ENCODE measurements at regions not wholly inside any gene's neighbourhood (a gene's known extent, or its start where the extent isn't known, plus 50 kb on each side); places are given as distances from the start of the nearest gene placed in this dataset.
"Not testable (repeated sequence)": the region's sequence is repeated elsewhere in the genome, so short reads cannot be mapped to it uniquely, and the experiment has no call there.

- DNase-seq = no peak
Measured at GRCh38 chr12:17348311-17348710, 741.7 kb downstream of the RERGL start.

DNA sequence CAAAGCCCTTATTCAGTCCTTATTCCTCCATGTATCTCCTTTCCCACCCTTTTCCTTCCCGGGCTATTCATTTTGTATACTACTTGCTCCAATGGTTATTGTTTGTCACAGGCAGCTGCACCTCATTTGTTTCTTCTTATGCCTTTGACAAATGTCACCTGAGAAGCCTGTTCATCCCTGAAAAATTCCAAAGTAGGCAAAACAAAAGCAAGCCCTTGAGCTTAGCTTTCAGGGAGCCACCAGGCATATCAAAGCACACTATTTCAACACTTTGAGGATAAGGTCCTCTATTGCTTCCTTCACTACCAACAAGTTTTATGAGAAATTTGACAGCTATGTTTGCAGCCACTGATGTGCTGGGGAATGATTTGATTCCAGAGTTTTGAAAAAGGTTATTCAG is 738.7 kb upstream of the LMO3 start:
- DNase-seq = no peak

DNA sequence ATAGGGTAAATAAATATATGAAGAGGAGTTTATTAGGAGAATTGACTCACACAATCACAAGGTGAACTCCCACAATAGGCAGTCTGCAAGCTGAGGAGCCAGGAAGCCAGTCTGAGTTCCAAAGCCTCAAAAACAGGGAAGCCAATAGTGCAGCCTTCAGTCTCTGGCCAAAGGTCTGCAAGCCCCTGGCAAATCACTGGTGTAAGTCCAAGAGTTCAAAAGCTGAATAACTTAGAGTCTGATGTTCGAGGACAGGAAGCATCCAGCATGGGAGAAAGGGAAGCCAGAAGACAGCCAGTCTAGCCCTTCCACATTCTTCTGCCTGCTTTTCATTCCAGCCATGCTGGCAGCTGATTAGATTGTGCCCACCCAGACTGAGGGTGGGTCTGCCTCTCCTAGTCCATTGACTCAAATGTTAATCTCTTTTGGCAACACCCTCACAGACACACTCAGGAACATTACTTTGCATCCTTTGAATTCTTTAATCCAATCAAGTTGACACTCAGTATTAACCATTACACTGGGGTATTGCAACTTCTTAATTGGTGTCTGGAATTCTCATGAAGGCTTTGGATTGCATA is 736.5 kb upstream of the LMO3 start:
- DNase-seq = no peak

- no peak for DNase-seq
Measured at GRCh38 chr12:17335487-17335886, 729.5 kb upstream of the LMO3 start.

DNA sequence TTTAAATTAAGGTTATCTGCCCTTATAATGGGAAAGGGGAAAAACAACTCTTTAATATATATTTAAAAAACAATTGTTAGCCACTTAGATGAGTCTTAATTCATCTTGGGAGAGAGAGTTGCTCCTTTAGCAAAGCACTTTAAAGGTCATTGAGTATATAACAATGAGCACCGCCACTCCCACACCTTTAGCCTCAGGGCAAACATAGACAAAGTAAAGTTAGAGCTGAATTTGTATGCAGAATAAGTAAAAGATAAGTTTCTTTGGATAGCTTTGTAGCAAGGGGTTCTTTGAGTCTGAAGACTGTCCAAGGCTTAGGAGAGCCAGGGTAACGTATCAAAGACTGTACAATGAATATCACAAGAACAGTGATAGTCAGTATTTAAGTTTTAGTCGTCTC is 728.8 kb upstream of the LMO3 start:
- no peak for DNase-seq

GRCh38 chr12:17333287-17333686 is 727.3 kb upstream of the LMO3 start:
- DNase-seq = no peak

DNA sequence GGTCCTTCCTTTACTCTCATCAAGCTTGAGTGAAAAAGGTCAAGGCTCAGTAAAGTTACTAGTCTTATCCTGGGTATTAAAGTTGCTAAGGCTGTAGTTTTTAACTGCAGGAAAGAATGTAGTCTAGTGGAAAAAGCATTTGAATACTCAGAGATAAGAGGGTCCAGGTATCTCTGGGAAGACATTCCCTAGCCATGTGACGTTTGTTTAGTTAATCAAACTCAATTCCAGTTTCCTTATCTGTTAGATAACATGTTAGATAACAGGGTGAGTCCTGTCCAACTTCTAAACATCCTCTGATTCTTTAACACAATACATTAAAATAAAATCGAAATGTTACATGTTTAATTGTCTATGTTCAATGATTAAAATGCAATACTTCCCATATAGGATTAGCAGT is 720.7 kb upstream of the LMO3 start:
- DNase-seq = no peak

GRCh38 chr12:17322090-17322489 is 716.1 kb upstream of the LMO3 start:
- no peak for DNase-seq

- peak in 1 of 2 experiments; percentile 17 for DNase-seq
Measured at GRCh38 chr12:17304503-17305347, 698.8 kb upstream of the LMO3 start.

DNA sequence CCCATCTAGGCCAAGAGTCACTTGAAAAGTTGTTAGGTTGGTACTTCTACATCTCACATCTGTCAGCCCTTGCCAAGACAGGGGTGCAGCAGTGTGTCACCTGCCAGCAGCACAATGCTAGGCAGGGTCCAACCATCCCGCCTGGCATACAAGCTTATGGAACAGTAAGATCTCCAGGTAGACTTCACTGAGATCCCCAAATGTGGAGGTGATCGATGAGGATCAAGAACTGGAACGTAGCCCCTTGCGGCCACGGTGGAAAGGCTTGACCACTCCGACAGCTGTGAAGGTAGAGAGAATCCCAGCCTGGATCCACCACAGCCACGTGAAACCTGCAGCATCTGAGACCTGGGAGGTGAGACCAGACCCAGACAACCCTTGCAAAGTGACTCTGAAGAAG is 696.0 kb upstream of the LMO3 start:
- no peak for DNase-seq

GRCh38 chr12:17301544-17301943 is 695.6 kb upstream of the LMO3 start:
- no peak for DNase-seq

DNA sequence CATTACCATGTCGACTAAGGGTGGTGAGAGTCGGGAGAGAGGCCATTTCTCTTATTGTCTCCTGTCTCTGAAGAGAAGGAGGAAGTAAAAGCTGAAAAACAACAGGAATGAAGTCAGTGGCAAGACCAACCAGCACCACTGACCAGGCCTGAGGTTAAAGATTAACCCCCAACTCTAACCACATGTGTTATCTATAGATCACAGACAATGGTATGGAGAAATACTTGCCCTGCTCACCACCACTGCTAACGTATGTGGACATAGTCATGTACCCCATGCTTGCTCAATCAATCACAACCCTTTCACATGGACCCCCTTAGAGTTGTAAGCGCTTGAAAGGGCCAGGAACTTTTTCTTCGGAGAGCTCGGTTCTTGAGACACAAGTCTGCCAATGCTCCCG is 690.9 kb upstream of the LMO3 start:
- no peak for DNase-seq

DNA sequence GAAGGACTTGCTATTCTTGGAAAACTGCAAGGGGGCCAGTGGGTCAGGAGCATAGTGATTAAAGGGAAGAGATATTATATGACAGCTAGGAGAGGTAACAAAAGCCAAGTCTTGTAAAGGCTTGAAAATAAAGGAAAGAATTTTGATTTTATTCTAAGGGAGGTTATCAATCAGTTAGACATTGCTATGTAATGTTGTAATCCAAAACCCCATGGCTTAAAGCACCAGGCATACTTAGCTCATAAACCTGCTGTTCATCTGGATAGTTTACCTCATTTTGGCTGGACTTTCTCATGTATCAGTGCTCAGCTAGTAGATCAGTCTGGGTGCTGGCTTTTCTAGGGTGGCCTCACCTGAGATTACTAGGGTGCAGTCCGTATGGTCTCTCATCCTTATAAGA is 680.9 kb upstream of the LMO3 start:
- DNase-seq = no peak

- DNase-seq = no peak
Measured at GRCh38 chr12:17284873-17285272, 678.9 kb upstream of the LMO3 start.

DNA sequence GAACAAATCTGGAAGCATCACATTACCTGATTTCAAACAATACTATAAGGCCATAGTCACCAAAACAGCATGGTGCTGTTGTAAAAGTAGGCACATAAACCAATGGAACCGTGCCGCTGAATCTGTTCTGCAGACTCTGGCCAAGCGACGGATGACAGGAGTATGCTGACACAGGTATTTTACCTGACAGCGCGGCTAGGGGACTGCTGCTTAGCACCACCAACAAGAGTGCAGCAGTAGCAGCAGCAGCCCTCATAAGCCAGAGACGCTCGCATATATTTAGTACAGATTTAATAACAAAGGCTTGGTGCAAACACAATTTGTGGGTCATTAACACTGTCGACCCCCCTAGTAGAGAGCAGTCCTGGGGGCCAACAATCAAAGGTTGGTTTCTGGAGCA is 677.6 kb upstream of the LMO3 start:
- DNase-seq = no peak

DNA sequence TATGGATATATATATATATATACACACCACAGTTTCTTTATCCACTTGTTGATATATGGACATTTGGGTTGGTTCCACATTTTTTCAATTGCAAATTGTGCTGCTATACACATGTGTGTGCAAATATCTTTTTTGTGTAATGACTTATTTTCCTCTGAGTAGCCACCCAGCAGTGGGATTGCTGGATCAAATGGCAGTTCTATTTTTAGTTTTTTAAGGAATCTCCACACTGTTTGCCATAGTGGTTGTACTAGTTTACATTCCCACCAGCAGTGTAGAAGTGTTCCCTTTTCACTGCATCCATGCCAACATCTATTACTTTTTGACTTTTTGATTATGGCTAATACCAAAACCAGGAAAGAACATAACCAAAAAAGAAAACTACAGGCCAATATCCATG is 676.2 kb upstream of the LMO3 start:
- not testable (repeated sequence) for DNase-seq

GRCh38 chr12:17278946-17279345 is 673.0 kb upstream of the LMO3 start:
- DNase-seq = peak; percentile 43 to 71

GRCh38 chr12:17276196-17276595 is 670.2 kb upstream of the LMO3 start:
- DNase-seq = no peak

- DNase-seq = no peak
Measured at GRCh38 chr12:17266856-17267255, 660.9 kb upstream of the LMO3 start.

- DNase-seq = no peak
Measured at GRCh38 chr12:17264603-17265002, 658.6 kb upstream of the LMO3 start.

GRCh38 chr12:17239874-17240273 is 633.9 kb upstream of the LMO3 start:
- no peak for DNase-seq

DNA sequence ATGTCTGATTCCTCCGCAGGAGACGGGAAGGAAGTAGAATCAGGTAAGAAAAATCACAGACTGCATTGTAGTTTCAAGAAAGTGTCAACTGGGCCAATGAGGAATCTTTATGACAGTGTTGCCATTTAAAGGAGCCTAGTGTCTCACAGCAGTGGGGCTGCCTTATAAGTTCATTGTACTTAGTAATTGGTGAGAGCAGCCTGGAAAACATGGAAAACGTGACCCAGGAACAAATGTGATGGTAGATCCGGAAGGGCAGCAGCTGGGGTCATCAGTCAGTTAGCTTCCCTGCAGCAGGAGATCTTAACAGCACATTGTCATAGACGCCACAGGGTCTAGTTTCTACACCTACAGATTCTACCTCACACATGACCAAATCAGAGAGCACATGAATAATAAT is 630.0 kb upstream of the LMO3 start:
- DNase-seq = no peak

GRCh38 chr12:17215759-17216570 is 610.0 kb upstream of the LMO3 start:
- no peak for DNase-seq

DNA sequence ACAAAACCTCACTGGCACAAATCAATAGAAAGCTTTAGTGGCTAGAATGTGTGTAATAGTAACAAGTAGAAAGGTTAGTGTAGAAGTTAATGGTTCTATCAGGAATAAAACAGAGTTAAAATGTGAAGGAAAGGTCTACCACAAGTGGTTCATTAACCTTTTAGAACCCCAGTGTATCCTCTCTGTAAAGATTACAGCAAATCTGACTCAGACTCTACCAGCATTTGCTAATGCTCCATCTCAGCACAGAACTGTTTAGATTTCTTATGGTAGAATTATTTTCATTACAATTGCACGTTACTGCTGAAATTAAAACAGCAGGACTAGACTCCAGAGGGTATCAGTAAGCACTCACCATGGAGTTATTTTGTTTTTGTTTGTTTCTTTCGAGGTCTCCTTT is 609.0 kb upstream of the LMO3 start:
- no peak for DNase-seq
